NOMO-1 treated with DMSO at 0.1 percent for 48 hours (cell line): ENCODE measurements at regions not wholly inside any gene's neighbourhood (a gene's known extent, or its start where the extent isn't known, plus 50 kb on each side); places are given as distances from the start of the nearest gene placed in this dataset.

ENCODE experiments used
- DNase-seq: peaks from one replicate; lab custom pipeline; 2025; ENCODE audit not compliant: unreplicated experiment; lab: John Stamatoyannopoulos, UW

DNA sequence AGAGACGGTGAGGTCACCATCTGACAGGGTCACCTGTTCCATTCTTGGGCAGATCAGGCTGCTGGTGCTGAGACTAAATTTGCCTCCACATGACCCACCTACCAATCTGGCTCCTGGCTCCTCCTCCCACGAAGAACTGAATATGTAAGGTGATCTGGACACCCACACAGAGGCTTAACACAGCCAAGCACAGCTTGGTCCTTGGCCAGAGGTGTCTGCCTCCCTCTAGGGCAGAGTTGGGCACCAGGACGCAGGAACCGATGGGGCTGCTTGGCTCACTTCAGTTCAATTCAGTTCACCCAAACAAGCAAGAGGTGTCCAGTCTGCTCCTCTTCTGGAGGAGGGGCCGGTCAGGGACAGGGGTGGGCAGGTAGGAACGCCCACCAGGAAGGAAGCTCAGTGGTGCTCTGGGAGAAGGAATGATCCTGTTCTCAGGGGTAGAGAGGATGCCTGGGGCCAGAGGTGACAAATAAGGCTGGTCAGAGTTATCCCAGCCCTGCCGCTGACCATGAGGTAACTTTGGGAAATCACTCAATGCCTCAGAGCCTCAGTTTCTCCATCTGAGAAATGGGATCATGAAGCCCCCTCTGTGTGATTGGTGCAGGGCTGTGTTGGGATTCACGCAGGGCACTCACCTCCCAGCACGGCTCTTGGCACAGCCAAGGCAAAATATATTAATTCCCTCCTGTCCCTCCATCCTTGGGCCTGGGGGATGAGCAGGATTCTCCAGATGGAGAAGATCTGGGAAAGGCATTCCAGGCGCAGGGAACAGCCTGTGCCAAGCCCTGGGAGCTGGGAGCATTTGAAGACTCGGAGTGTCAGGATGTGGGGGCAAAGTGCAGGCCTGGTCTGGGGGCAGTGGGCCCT, 284.5 kb downstream of the PTPRU start:
- DNase-seq: no peak

DNA sequence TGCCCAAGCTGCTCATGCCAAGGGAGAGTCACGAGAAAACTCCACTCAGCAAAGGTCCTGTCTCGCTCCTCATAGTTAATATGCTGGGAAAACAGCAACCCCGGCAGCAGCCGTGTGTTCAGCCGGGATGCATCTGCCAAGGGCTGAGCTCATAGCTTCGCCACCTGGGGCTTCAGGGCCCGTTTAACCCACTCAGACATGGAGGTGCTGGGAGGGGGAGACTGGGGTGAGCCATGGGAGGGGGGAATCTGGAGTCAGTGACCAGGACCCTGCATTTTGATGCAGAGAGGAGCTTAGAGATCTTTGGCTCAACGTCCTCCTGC, 283.4 kb downstream of the PTPRU start:
- no peak for DNase-seq

DNA sequence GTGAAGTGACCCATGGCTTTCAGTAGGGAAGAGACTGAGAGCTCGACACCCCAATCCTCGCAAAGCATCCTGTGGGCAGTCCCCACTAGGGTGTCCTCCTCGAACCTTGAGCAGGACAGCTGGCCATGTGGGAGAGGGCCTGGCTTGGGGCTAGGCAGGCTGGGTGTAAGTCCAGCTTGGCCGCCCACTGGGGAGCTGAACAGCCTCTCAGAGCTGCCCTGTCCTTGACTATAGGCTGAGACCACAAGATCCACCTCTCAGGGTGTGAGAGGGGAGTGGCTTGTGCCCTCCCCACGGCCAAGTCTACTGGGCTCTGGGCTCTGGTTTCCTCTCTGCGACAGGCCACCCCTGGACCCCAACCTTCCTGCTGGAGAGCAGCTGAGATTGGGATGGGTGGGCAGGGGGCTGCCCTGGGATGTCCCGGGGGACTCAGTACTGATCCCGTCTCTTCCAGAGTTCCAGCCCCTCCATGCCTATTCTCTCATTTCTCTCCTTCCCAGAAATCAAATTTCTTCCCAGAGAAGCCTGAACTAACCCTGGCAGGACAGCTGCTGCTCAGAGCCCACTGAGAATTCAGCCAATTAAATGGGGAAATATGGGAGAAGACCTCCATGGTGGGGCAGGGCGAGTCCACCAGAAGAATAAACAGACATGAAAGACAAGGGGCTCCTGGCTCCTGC, 282.9 kb downstream of the PTPRU start:
- DNase-seq: no peak

DNA sequence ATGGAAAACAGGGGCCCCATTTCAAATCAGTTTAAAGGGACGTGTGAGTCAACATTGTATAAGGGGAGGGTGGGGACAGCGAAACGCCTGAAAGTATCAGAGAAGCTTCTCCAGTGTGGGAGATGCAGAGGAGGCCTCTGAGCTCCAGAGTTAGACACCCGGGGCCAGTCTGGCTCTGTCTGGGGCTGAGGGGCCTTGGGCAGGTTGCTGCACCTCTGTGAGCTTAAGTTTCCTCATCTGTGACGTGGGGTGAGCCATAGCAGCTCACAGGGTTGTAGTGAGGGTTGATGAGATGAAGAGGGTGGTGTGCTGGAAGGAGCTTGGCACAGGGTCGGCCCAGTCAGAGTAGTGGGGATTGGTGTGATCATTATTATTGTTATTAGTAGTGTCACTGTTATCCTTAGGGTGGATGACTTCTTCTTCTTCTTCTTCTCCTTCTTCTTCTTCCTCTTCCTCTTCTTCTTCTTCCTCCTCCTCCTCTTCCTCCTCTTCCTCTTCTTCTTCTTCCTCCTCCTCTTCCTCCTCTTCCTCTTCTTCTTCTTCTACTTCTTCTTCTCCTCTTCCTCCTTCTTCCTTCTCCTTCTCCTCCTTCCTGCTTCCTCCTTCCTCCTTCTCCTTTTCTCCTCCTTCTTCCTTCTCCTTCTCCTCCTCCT, 282.0 kb downstream of the PTPRU start:
- no peak for DNase-seq

DNA sequence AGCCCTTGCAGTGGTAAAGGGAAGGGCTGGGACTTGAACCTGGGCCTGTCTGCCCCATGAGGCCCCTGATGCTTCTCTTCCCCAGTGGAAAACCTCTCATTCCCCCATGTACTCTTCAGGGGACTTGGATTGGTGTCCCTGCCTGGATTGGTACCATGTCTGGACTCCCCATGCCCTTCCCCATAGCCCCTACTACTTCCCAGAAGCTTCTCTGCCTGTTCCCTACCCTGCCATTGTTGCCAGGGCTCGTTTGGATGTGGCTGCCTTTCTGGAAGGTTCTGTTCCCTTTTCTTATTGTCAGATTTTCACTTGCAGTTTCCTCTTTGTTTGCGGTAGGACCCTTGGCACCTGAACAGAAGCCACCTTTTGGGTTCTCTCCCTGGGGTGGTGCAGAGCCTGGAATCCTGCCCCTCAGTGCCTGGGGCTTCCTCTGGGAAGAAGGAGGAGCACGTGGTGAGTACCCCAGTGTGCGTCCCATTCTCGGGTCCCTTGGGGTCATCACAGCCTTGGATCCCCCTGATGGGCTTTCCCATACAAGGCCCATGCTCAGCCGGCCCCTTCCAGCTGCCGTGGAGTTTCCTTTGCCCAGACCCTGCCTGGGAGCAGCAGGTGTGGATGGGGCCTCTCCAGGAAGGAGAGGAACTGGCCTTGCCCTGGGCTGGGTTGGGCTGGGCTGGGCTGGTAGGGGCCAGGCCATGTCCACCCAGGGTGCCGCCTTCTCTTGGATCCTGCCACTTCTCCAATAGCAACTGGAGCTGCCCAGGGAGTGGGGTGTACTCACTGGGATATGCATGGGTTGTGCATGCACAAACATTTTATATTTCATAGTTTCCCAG, 281.1 kb downstream of the PTPRU start:
- no peak for DNase-seq

DNA sequence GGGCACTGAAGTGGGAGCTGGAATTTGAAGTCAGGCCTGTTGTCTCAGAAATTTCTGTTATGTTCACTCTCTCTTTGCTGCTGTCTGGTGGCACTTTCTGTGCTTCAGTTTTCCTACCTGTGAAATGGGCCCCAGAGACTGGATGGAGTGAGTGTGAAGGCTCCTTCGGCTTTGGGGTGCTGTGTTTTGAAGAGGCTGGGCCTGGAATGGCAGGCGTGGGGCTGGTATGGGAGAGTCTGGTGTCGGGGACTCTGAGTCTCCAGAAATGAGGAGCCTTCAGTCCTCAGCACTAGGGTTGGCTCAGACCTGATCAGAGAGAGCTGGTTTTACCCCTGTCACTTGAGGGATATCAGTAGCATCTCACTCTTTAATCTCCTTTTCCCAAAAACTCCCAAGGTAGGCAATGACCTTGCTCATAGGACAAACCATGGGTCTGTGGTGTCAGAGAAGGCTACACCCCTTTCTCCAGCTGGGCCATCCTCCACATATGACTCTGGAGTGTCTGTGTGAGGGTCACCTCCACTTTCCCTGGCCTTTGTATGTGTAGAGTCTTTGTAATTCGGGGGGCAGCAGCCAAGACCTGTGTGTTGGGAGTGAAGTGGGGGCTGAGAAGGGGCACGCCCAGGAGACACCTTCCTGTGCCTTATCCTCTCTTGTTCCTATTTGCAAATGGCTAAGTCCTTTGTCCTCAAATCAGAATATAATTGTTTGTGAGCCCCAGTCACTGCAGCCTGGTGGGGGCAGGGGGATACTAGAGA, 279.9 kb downstream of the PTPRU start:
- no peak for DNase-seq

DNA sequence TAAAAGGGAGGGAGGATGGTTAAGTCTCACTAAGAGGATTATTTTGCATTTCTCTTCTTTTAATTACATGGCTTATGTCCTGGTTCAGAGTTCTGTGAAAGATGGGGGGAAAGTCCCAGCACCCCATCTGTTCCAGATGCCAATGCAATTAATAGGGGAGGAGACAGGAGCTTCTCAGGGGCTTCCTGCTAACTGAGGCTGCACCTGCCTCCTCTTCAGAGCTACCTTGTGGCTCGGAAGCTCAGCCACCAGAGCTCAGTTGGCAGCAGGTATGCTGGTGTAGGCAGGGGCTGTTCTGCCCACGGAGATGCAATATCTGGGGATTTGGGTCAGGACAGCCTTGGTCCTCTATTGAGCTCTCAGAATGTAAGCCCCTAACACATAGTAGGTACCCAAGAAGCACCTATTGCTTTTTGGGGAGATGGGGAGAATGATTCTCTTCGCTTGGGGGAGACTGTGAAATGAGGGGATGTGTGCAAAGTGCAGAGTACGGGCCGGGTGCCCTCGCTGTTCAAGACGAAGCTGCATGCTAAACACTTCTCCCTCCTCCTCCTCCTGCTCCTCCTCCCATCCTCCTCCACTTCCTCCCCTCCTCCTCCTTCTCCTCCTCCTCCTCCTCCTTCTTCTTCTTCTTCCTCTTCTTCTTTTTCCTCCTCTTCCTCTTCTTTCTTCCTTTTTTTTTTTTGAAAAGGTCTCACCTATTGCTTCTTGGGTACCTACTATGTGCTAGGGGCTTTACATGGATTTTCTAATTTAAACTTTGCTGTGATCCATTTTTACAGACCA, 279.0 kb downstream of the PTPRU start:
- no peak for DNase-seq

DNA sequence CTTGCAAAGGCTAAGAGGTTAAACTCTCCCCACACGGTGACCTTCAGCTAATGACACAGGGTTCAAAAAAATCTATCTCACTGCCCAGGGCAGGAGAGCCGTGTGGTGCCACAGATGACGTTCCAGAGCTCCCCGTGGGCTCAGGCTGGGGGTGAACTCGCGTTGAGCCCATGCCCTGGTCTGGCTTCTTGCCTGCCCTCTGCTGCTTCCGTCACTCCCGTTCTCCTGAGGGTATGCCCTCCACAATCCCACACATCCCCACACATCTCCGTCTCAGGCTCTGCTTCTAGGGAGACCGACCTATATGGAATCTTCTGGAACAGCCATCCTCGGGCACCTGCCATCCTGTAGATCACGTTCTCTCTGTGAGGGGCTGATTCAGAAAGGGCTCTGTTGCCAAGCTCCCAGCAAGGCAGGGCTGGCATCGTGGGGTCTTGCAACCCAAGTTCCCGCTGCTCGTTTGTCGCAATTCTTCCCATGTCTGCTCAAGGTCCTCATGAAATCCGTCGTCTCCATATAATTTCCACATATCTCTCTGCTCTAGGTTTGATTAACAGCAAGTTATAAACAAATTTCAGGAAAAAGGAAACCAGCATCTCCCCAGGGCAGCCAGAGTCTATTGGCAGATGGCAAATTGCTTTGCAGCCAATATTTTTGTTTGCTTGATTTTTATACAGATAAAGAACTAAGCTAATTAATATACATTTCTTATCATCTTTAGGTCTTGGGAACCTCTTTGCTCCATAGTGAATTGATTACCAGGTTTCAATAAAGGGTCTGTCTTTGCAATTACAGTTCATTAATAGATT, 278.2 kb downstream of the PTPRU start:
- no peak for DNase-seq

DNA sequence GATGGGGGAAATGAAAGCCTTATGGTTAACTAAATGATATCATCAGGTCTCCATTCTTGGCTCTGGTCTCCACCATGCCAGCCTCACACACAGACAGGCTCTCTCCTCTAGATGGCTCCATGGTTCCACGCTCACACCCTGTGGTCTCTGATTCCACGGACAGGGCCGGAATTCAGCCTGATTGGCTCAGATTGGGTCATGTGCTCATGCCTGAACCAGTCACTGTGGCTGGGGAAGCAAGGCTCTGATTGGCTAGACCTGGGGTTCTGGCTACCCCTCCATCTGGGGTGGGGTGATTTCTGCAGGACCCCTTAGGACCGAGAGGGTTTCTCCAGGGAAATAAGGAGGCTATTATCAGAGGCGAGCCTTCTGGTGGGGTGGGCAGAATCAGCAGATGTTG, 277.0 kb downstream of the PTPRU start:
- DNase-seq: no peak

DNA sequence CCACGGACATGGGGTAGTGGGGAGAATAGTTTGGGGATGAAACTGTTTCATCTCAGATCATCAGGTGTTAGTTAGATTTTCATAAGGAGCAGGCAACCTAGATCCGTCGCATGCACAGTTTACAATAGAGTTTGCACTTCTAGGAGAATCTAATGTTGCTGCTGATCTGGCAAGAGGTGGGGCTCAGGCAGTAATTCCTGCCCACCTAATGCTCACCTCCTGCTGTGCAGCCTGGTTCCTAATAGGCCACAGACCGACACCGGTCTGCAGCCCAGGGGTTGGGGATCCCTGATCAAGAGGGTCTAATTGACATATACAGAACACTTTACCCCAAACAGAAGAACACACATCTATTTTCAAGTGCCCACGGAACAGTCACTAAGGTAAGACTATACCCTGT, 275.1 kb downstream of the PTPRU start:
- no peak for DNase-seq

DNA sequence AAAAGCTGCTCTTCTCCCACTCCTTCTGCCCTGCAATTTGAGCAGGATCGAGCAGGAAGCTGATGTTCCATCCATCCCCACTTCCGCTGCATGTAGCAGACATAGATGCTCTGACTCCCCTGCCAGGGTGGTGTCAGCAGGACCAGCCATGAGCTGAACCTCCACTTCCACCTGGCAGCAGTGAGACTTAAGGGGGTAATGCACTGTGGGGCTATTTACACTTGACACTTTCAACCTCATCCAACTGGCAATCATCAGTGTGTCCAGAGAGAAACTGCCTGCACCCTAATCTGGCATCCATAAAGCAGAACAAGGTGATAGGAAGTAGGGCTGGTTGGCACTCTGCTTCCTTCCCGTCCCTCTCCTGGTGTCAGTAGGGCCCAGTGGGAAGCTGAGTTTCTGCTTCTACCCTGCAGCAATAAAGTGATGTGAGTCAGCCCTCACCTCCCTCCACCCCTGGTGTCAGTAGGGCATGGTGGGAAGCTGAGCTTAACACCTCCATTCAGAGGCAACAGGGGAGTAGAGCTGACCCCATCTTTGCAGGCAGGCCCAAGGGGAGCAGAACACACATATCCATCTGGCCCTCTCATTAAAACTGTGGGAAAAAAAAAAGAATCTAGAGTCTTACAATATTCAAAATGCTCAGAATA, 272.3 kb downstream of the PTPRU start:
- no peak for DNase-seq

DNA sequence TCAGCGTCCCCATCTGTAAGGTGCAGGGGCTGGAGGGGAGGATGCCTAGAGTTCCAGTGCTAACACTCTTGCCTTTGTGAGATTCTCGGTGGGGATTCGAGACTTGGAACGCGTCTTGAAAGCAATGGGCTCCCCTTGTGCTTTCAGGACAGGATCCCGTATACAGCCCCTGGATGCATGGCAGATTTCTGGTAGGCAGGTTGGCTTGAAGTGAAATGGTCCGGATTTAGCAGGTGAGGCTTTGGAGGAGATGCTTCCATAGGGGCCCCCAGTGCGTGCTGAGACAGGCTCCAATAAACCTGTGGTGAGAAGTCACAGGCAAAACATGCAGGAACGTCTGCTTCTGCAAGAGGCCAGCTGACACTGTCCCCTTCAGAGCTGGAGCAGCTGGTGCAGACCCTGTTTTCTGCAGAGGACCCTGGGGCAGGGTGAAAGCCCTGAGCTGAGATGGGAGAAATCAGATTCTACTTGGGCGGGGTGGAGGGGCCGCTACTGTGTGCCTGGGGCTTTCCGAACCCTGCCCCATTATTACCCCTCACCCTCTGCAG, 270.4 kb downstream of the PTPRU start:
- no peak for DNase-seq

DNA sequence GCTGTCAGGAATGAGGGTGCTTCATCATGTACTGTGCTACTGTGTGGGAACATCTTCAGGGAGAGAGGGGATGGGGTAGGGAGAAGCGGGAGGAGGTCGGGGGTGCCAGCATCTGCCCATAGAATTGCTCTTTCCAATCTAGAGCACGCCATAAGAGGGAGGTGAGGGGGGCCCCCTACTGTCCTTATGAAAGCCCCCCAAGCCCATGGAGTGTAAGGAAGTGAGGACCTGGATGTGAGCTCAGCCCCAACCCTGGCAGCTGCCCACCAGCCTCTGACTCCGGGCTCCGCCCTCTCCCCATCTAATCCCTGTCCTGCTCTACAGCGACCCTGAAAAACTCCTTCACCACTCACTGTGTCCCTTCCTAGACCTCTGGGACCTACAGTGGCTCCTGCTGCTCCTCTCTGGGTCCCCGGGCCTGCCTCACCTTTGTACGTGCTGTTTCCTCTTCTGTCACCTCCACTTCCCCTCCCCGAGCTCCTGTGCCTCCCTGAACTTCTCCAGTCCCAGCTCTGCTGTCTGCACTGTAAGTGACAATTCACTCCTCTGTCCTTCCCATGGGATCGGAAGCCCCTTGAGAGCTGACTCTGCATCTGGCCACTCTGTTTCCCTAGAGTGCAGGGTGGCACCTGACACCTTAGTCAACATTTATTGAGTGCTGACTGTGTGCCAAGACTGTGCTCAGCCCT, 269.4 kb downstream of the PTPRU start:
- no peak for DNase-seq

DNA sequence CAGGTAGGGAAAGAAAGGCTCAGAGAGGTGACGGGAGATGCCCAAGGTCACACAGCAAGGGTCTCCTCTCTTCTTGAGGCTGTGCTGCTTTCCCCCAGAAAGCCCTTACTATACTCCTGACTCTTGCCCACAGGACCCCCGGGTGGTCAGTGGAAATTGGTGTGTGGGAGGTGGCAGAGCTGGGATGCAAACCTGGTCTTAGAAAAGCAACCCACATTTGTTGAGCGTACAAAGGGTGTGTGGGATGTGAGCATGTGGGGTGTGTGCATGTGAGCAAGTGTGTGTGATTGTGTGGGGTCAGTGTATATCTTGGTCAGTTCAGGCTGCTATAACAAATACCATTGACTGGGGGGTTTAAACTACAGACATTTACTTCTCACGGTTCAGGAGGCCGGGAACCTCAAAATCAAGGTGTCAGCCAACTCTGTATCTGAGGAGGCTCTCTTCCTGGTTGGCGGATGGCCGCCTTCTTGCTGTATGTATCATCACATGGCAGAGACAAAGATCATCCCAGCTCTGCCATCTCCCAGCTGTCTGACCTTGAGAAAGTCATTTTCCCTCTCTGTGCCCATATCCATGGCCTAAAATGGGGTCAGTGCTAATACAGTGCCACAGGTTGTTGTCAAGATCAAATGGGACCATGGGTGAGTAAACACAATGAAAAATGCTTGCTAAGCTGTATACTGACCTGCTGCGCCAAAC, 268.5 kb downstream of the PTPRU start:
- DNase-seq: no peak

DNA sequence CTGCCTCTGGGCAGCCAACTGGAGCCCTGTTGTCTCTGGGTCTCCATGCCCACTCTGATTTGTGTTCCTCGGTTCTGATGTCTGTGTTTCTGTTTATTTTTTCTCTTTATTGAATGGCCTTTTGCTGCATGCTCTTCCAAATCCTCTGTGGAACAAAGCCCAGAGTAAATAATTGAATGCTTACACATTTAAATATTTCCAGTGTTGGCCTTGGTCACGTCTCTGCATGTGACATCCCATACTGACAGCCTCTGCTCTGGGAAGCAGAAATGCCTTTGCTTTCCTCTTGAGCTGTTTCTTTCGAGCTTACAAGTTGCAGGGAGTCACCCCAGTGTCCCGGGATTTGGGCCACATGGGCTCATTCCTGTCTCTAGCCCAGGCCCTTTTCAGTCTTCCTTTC, 267.9 kb downstream of the PTPRU start:
- no peak for DNase-seq

DNA sequence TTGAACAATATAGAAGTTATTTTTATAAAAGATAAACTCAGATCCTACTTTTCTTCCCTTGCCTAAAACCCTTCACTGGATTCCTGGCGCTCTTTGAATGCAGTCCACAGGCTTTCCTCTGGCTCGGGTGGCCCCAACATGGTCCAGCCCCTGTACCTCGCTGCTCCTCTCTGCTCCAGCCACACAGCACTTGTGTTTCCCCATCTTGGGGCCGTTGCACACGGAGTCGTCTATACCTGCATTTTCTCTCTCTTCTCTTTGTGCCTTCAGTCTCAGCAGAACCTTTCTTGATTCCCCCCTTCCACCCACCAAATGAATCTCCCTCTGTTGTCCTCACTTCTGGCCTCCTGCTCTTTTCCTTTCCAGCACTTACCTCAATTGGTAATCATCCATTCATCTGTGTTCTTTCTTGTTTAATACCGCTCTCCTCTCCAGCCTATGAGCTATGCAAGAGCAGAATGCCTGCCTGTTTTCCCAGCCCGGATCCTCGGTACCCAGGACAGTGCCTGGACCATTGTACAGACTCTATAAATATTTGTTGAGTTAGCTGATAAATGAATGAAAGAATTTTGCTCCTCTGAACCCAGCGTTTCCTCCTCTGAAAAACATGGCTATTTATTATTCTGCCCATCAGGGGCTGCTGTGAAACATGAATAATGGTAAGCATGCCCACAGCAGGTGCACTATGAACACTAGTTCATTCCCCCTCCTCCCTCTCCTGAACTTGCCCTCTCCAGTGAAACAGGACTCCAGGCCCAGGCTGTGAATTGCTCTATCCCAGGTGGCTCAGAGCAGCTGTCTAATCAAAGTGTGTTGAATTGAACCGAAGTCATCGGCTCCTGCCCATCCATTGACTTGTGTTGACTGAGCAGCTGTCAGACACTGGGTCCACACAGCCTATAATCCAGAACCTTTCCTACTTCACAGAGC, 266.9 kb downstream of the PTPRU start:
- no peak for DNase-seq
